OCI-LY3 (cell line): ENCODE measurements at regions not wholly inside any gene's neighbourhood (a gene's known extent, or its start where the extent isn't known, plus 50 kb on each side); places are given as distances from the start of the nearest gene placed in this dataset.

Experiments used
- CTCF ChIP-seq: fragments of 200-600, 300-600 bp; sonication (generic); IDR thresholded peaks from 2 replicates; pipeline ENCODE4 v1.5.1; 2014; ENCODE audit warnings: antibody characterized with exemption, low read length, low read depth
- EZH2phosphoT487 ChIP-seq: fragments of 200-600 bp; shearing (Covaris generic); IDR thresholded peaks from 2 replicates; pipeline ENCODE4 v1.6.1; 2018; ENCODE audit warnings: antibody characterized with exemption, mixed run types, low read depth

GRCh38 chr2:53473775-53474311, 293.8 kb upstream of the CHAC2 start:
- no peak for TF ChIP-seq CTCF
- no peak for TF ChIP-seq EZH2phosphoT487
